GM18951 (cell line): ENCODE measurements at regions not wholly inside any gene's neighbourhood (a gene's known extent, or its start where the extent isn't known, plus 50 kb on each side); places are given as distances from the start of the nearest gene placed in this dataset.

Source experiments
- POLR2A ChIP-seq: IDR thresholded peaks from 4 replicates; pipeline ENCODE4 v1.6.1; 2011; ENCODE audit warnings: mild to moderate bottlenecking; ENCODE audit not compliant: insufficient read length, insufficient read depth; ENCODE audit errors: extremely low read depth
- in situ Hi-C: fragments of 300-500 bp; cut with MboI; formaldehyde crosslinking; loops from one replicate; pipeline ENCODE4 v1.12.0; 2022; ENCODE audit warnings: low sequenced_read_pairs, mixed read lengths, inconsistent platforms; ENCODE audit not compliant: unreplicated experiment

DNA sequence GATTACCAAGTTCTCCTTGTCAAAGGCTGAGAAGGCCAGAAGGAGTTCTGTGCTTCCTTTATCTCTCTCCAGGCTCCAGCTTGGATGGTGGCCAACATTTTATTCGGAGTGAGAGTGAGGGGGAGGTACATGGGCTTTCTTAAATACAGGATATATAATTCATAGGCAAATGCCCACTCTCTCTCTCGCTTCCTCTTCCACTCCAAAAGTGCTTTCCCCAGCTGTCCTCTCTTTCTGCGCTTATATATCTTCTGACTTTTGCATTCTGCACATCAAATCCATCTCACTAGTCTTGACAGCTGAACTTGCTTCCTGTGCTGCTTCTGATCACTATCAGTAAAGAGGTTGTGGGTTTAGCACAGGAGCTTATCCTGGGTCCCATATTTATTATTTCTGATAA lies 125.4 kb upstream of the ARHGAP20 start:
- no peak for TF ChIP-seq POLR2A
- in situ Hi-C loops, result no loop called here

DNA sequence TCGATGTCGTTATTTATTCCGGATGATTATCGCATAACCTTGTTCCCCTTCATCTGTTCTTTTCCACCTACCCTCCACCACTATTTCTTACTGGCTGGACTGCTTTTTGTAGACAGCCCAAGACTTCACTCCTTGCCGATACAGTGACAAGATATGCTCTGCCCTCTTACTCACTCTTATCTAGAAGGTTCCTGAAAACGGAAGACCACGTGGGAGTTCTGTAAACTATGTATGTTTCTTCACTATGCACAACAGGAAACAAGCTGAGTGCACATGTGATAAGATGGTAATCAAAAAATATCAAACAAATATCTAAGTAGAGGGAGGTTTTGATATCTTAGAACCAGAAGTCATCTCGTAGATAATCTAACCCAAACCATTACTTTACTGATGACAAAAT lies 122.9 kb upstream of the ARHGAP20 start:
- in situ Hi-C loops, result no loop called here
- TF ChIP-seq POLR2A, result no peak

DNA sequence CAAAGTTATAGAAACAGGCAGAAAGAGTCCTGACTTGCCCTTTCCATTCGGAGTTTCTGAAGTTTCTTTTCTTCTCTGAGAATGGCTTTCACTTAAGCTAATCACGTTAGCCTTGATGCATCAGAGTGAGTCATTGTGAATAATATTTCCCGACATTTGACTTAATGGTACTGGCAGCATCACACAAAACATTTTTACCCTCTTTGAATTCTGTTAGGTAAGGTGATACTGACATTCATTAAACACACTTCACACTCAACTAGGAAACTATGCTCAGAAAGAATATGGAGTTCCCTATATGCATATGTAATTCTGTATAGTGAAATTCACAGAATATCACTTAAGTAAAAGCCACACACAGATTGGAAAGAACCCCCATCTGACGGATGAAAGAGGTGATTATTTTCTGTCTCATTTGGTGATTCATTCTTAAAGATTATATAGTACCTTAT lies 120.8 kb upstream of the ARHGAP20 start:
- no peak for TF ChIP-seq POLR2A
- in situ Hi-C loops, result no loop called here

DNA sequence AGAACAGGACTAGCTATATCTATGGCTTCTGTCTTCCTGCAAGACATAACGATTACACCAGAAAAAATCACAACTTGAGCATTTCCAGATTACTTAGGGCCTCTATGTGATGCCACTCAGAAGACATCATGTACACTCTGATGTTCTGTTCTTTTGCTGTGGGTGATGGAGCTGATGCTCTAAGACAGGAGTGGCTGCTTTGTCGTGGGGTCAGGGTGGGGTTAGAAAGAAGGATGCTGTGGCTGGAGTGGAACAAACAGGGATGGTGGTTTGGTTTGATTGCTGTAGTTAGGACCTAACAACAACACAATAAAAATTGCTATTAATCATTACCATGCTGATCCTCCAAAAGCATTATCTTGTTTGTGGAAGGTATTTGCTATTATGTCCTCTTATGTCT lies 120.3 kb upstream of the ARHGAP20 start:
- in situ Hi-C loops, result no loop called here
- TF ChIP-seq POLR2A, result no peak

DNA sequence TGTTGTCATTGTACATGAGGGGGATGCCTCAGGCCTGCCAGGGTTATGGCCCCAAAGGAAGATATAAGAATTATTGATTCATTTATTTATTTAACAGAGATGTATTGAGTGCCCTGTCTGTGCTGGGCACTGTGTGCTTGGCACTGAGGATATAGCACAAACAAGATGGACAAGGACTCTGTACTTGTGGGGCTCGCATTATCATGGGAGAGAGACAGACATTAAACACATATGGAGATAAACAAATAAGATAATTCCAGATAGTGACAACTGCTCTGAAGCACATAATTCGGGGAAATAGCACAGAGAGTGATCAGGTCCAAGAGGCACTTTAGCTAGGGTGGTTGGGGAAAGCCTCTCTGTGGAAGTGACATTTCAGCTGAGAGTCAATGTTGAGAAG lies 119.8 kb upstream of the ARHGAP20 start:
- in situ Hi-C loops, result no loop called here
- no peak for TF ChIP-seq POLR2A

DNA sequence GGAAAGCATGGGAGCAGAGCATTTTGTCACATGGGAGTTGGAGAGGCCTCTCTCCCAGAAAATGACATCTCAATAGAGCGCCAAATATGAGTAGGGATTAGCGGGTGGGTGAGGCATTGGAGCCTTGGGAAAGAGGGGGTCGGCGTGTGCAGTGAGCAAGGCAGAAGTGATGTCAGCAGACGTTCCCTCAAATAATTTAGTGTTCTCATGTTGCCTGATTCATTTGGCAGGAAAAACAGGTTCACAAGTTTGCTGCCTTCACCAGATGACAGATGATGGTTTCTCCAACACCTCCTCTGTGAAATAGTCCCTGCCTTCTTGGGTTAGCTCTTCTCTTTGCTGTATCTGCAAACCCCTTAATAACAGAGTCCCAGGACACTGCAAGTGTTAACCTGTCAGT lies 118.5 kb upstream of the ARHGAP20 start:
- no peak for TF ChIP-seq POLR2A
- in situ Hi-C loops, result no loop called here

DNA sequence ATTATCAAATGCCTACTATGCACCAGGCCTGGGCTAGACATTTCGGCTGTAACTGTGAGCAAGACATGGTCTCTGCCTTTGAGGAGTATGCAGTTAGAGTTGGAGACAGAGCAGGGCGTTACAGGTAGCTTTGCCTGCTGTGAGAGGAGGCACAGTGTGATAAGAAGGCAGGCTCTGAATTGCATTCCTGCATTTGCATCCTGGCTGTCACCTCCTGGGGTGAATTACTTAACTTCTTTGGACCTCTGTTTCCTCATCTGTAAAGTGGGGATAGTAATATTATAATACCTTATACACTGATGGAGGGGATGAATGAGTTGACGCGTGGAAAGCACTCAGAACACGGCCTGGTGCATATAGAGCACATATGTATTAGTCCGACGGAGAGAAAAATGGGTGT lies 118.1 kb upstream of the ARHGAP20 start:
- TF ChIP-seq POLR2A, result no peak

DNA sequence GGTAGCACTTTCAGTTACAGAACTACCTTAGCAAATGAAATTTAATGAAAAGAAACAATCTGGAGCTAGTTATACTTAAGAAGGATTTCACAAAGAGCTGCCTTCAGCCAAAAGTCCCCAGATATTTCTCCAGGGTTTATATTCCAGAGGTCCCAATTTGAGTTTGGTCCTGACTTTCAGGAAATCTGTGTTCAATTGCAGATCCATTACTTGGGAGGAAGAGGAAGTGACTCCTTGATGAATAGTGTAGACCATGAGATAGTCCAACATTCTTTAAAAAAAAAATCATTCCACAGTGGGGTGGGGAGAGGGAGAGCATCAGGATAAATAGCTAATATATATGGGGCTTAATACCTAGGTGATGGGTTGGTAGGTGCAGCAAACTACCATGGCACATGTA lies 117.6 kb upstream of the ARHGAP20 start:
- no peak for TF ChIP-seq POLR2A
- in situ Hi-C loops, result no loop called here

More for the DNA sequence above, 118.1 kb upstream of the ARHGAP20 start:
- in situ Hi-C loops, result no loop called here

DNA sequence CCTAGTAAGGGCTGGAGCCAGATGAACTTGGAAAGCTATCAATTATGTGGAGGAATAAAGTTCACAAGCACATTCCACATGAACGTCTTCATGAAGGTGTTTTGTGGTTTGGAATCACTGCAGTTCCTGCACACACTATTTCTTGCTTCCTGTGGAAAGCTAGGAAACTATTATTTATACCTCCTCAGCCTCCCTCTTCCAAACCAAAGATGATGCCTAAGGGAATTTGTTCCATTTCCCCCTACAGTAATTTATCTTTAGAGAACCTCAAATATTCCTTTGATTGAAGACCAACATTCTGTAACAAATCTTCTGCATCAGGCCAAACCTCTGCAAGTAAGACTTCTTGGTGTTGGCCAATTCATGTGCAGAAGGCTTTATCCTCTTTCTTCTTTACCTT lies 115.8 kb upstream of the ARHGAP20 start:
- no peak for TF ChIP-seq POLR2A
- in situ Hi-C loops, result no loop called here

DNA sequence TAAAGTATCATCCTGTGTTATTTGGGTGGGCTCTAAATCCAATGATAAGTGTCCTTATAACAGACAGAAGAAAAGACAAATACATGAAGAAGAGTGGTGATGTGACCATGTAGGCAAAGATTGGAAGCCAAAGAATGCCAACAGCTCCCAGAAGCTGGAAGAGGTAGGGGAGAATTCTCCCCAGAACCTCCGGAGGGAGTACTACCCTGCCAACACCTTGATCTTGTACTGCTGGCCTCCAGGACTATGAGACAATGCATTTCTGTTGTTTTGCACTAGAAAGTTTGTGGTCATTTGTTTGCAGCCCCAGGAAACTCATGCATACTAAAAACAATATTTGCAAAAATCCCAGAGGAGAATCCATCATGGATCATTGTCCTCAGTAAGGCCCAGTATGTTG lies 115.0 kb upstream of the ARHGAP20 start:
- TF ChIP-seq POLR2A, result no peak
- in situ Hi-C loops, result no loop called here

DNA sequence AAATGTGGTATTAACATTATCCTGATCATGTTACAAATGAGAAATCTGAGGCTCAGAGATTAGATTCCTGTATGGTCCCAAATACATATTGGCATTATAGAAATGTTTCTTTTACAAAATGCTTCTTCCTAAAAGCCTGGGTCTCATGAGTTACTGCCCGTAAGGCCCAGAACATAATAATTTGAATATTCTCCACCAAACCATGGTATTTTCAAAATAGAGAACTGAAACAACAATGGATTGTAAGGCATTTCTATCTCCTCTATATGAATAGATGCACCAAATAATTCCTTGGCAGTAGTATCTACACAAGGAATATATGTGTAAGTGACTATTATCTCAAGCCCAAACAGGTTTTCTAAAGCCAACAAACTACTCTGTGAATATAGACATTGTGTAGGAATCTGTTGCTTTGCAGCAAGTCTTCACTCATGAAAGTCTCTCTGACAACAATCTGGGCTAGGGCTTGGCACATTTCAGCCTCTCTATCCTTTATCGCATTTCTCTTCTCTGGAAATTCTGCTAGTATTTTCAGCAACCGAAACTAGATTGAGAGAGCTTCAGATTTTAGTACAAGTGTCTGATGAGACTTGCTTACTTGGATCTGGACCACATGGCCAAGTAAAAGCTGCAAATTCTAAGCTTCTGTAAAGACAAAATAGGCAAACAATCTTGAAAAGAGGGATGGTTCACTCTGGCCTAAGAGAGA lies 112.8 kb upstream of the ARHGAP20 start:
- no peak for TF ChIP-seq POLR2A
- in situ Hi-C loops, result no loop called here

DNA sequence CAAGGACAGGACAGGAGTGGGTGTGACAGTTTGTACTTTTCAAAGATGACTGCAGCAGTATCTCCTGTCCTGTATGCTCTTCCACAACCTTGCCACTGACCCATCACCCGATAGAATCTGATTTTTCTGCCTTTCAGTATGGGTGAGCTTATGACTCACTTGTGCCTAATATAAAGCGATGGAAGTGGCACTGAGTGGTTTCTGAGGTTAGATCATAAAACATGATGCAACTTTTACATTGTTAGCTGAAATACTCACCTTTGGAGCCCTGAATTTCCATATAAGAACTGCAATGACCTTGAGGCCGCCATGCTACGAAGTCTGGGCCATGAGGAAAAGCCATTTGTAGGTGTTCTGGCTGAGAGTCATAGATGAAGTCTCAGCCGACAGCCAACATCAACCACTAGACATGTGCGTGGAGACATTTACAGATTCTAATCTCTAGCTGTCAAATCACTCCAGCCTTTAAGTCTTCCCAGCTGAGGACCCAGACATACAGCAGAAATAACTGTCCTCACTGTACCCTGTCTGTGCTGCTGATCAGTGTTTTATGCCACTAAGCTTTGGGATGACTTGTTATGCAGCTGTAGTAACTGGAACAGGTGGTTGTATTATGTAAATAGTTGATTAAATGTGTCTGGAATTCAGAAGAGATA lies 105.9 kb upstream of the ARHGAP20 start:
- in situ Hi-C loops, result no loop called here
- no peak for TF ChIP-seq POLR2A

DNA sequence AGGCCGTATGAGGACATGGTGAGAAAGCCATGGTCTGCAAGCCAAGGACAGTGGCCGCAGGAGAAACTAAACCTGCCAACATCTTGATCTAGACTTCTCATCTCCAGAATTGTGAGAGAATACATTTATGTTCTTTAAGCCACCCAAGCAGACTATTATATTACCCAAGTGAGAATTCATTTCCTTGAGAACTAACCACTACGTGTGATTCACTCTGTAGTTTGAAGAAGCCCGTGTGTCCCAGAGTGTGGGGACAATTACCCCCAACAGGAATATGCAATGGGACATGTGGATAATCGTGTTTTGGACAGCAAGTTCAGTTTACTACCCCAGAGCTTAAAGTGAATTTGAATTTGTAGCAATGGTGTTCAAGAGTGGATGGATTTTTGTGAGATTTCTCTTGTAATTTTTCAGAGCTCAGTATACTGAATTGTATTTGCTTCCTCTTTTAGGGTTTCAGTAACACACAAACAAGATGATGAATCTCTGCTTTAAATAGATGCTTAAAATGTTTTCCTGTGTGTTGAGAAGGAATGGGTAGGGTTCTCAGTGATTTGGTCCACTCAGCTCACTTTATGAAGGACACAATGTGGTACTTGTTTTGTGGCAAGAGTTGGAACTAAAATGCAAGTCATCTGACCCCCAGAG lies 100.0 kb upstream of the ARHGAP20 start:
- no peak for TF ChIP-seq POLR2A
- in situ Hi-C loops, result no loop called here

DNA sequence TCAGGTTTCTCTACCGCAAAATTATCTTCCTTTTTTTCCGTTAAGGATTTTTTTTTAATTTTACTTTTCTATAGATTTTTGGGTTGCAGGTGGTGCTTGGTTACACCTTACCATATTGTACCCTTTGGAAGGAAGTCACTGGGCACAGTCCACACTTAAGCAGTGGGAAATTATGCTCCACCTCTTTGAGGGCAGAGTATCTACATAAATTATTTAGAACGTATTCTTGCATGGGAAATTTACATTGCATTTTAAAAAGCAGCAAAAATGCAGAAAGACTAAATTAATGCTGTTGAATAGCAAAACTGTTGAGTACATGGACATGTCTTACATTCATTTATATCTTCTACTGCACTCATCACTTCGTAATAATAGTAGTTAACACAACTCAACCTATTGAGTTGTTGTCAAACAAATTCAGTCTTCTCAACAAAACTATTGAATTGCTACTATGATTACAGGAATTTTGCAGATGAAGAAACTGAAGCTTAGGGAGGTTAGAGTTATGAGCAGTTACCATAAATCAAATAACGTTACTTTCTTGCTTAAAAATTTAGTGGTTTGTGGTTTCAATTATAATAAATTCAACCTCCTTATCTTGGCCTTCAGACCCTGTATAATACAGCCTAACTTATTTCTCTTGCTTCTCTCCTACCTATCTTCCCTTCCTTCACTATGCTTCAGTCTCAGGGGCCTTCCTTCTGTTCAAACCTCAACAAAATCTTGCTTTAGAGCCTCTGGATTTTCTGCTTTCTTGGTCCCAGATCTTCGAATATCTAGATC lies 97.4 kb upstream of the ARHGAP20 start:
- in situ Hi-C loops, result no loop called here
- no peak for TF ChIP-seq POLR2A

DNA sequence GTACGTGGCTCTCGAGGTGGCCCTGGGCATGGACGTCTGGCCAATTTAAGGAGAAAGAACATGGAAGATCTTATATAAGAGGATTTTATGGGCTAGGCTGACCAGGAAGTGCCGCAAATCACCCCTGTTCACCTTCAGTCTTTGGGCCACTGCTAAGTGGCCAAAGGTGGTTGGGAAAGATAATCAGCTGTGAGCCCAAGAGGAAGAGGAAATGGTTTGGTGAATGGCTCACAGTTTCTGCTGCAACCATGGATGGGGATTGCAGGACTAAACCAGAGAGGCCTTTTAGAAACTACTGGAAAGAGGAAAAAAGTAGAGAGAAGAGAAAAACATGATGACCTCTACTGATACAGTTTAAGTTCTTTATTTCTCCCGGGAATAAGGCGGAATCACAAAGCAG lies 96.0 kb upstream of the ARHGAP20 start:
- TF ChIP-seq POLR2A, result no peak
- in situ Hi-C loops, result no loop called here
